ENCODE measurements at regions not wholly inside any gene's neighbourhood (a gene's known extent, or its start where the extent isn't known, plus 50 kb on each side); places are given as distances from the start of the nearest gene placed in this dataset.

GRCh38 chr9:126093771-126094170 lies 232.9 kb upstream of the MVB12B start:
- Histone ChIP-seq H3K27me3 (replicated peaks; ENCODE audit: insufficient read depth, low read depth, low read length, poor library complexity) (no peaks in the 10 kb centered on the region), H3K4me1 (ENCODE audit: insufficient read depth, low read length, poor library complexity, severe bottlenecking) (no peaks in the 10 kb centered on the region), H3K27ac (ENCODE audit: low read depth, low read length, poor library complexity, severe bottlenecking) (no peak overlapping the region), H3K4me3 (ENCODE audit: low read depth, low read length, poor library complexity, severe bottlenecking) (no peak overlapping the region), H3K9me3 (ENCODE audit: low read depth, low read length, poor library complexity, severe bottlenecking) (no peaks in the 10 kb centered on the region), H3K36me3 (ENCODE audit: insufficient read depth, low read length, poor library complexity, severe bottlenecking) (no peaks in the 10 kb centered on the region)
- intact Hi-C loops (cut with micrococcal nuclease; ENCODE audit: unreplicated experiment), result no loop called here
- no peak for DNase-seq (ENCODE audit: low spot score)
- no peak for TF ChIP-seq CTCF (conservative IDR thresholded peaks at IDR 0.05; ENCODE audit: low read depth, low read length)
- no peak for TF ChIP-seq EZH2 (IDR thresholded peaks at IDR 0.05; ENCODE audit: borderline replicate concordance, low read depth, low read length, poor library complexity, severe bottlenecking)
- no TSS peak for BruUV-seq (replicated peaks)
- POLR2A ChIA-PET (ENCODE audit: low non-redundant PET), result no interaction called here
- CTCF ChIA-PET, result no interaction called here

GRCh38 chr9:126095546-126096190 lies 231.0 kb upstream of the MVB12B start:
- no peak for DNase-seq (ENCODE audit: low spot score)
- Histone ChIP-seq H3K9me3 (ENCODE audit: low read depth, low read length, poor library complexity, severe bottlenecking) (no peaks in the 10 kb centered on the region), H3K4me1 (ENCODE audit: insufficient read depth, low read length, poor library complexity, severe bottlenecking) (no peaks in the 10 kb centered on the region), H3K36me3 (ENCODE audit: insufficient read depth, low read length, poor library complexity, severe bottlenecking) (no peaks in the 10 kb centered on the region), H3K4me3 (ENCODE audit: low read depth, low read length, poor library complexity, severe bottlenecking) (no peak overlapping the region), H3K27ac (ENCODE audit: low read depth, low read length, poor library complexity, severe bottlenecking) (no peak overlapping the region), H3K27me3 (replicated peaks; ENCODE audit: insufficient read depth, low read depth, low read length, poor library complexity) (no peaks in the 10 kb centered on the region)
- POLR2A ChIA-PET (ENCODE audit: low non-redundant PET), result no interaction called here
- intact Hi-C loops (cut with micrococcal nuclease; ENCODE audit: unreplicated experiment), result no loop called here
- CTCF ChIA-PET, result no interaction called here
- BruUV-seq (replicated peaks), result no TSS peak
- TF ChIP-seq CTCF (conservative IDR thresholded peaks at IDR 0.05; ENCODE audit: low read depth, low read length) (no peak), EZH2 (IDR thresholded peaks at IDR 0.05; ENCODE audit: borderline replicate concordance, low read depth, low read length, poor library complexity, severe bottlenecking) (no peak)

GRCh38 chr9:126096340-126096739 lies 230.3 kb upstream of the MVB12B start:
- CTCF ChIA-PET, result no interaction called here
- H3K4me1 ChIP-seq (ENCODE audit: insufficient read depth, low read length, poor library complexity, severe bottlenecking), result no peaks in the 10 kb centered on the region
- H3K4me3 ChIP-seq (ENCODE audit: low read depth, low read length, poor library complexity, severe bottlenecking), result no peak overlapping the region
- no peaks in the 10 kb centered on the region for H3K27me3 ChIP-seq (replicated peaks; ENCODE audit: insufficient read depth, low read depth, low read length, poor library complexity)
- intact Hi-C loops (cut with micrococcal nuclease; ENCODE audit: unreplicated experiment), result no loop called here
- H3K27ac ChIP-seq (ENCODE audit: low read depth, low read length, poor library complexity, severe bottlenecking), result no peak overlapping the region
- peak; percentile 10 for DNase-seq (ENCODE audit: low spot score)
- no TSS peak for BruUV-seq (replicated peaks)
- H3K9me3 ChIP-seq (ENCODE audit: low read depth, low read length, poor library complexity, severe bottlenecking), result no peaks in the 10 kb centered on the region
- TF ChIP-seq CTCF (conservative IDR thresholded peaks at IDR 0.05; ENCODE audit: low read depth, low read length) (no peak), EZH2 (IDR thresholded peaks at IDR 0.05; ENCODE audit: borderline replicate concordance, low read depth, low read length, poor library complexity, severe bottlenecking) (no peak)
- H3K36me3 ChIP-seq (ENCODE audit: insufficient read depth, low read length, poor library complexity, severe bottlenecking), result no peaks in the 10 kb centered on the region
- POLR2A ChIA-PET (ENCODE audit: low non-redundant PET), result no interaction called here
